Activated CD8-positive, alpha-beta memory T cell treated with anti-CD3 and anti-CD28 coated beads, Interleukin-2, amount 50 U/mL, for 24 hours (primary cell): ENCODE measurements at regions not wholly inside any gene's neighbourhood (a gene's known extent, or its start where the extent isn't known, plus 50 kb on each side); places are given as distances from the start of the nearest gene placed in this dataset.
"Not testable (repeated sequence)": the region's sequence is repeated elsewhere in the genome, so short reads cannot be mapped to it uniquely, and the experiment has no call there.

Source experiments
- DNase-seq: peaks from one replicate; pipeline ENCODE4 v3.0.0-alpha.2; 2020; ENCODE audit errors: extremely low read depth

- no peak for DNase-seq
Observed at GRCh38 chr5:102664616-102665335, 90.3 kb upstream of the PAM start.

- no peak for DNase-seq
Observed at GRCh38 chr5:102666164-102666946, 88.8 kb upstream of the PAM start.

GRCh38 chr5:102668220-102668932 lies 86.7 kb upstream of the PAM start:
- DNase-seq, result no peak

GRCh38 chr5:102670224-102670836 lies 84.8 kb upstream of the PAM start:
- DNase-seq, result no peak

GRCh38 chr5:102671033-102671734 lies 83.9 kb upstream of the PAM start:
- not testable (repeated sequence) for DNase-seq

- no peak for DNase-seq
Observed at GRCh38 chr5:102678267-102679058, 76.6 kb upstream of the PAM start.

GRCh38 chr5:102681403-102681983 lies 73.6 kb upstream of the PAM start:
- peak; percentile 26 for DNase-seq

- no peak for DNase-seq
Observed at GRCh38 chr5:102682101-102682647, 72.9 kb upstream of the PAM start.

GRCh38 chr5:102688076-102688475 lies 67.0 kb upstream of the PAM start:
- not testable (repeated sequence) for DNase-seq

- not testable (repeated sequence) for DNase-seq
Observed at GRCh38 chr5:102688581-102689342, 66.3 kb upstream of the PAM start.

GRCh38 chr5:102690910-102691309 lies 64.2 kb upstream of the PAM start:
- no peak for DNase-seq

GRCh38 chr5:102691434-102691833 lies 63.7 kb upstream of the PAM start:
- no peak for DNase-seq

- DNase-seq, result no peak
Observed at GRCh38 chr5:102700120-102700831, 54.8 kb upstream of the PAM start.

- DNase-seq, result no peak
Observed at GRCh38 chr5:102700916-102701315, 54.2 kb upstream of the PAM start.

GRCh38 chr5:102701748-102702147 lies 53.4 kb upstream of the PAM start:
- DNase-seq, result no peak
